GM18502 (cell line): ENCODE measurements at regions not wholly inside any gene's neighbourhood (a gene's known extent, or its start where the extent isn't known, plus 50 kb on each side); places are given as distances from the start of the nearest gene placed in this dataset.

Experiments
- ATAC-seq: cut with Tn5 transposase; IDR thresholded peaks from one replicate; pipeline ENCODE4 v1.9.1; 2021; ENCODE audit warnings: mild to moderate bottlenecking; ENCODE audit not compliant: unreplicated experiment, poor library complexity

- no peak for ATAC-seq
Observed at GRCh38 chr4:114280645-114281044, 301.2 kb upstream of the ARSJ start.

GRCh38 chr4:114281164-114281960 lies 301.9 kb upstream of the ARSJ start:
- ATAC-seq = no peak

GRCh38 chr4:114282937-114283336 lies 303.5 kb upstream of the ARSJ start:
- no peak for ATAC-seq

GRCh38 chr4:114284629-114285028 lies 305.2 kb upstream of the ARSJ start:
- no peak for ATAC-seq

- ATAC-seq = no peak
Observed at GRCh38 chr4:114286262-114286810, 306.9 kb upstream of the ARSJ start.

GRCh38 chr4:114287079-114287696 lies 307.7 kb upstream of the ARSJ start:
- no peak for ATAC-seq

GRCh38 chr4:114296126-114296525 lies 302.5 kb upstream of the UGT8 start:
- ATAC-seq = no peak

- no peak for ATAC-seq
Observed at GRCh38 chr4:114302472-114302871, 296.1 kb upstream of the UGT8 start.

- ATAC-seq = no peak
Observed at GRCh38 chr4:114304046-114304445, 294.6 kb upstream of the UGT8 start.

GRCh38 chr4:114304567-114304966 lies 294.0 kb upstream of the UGT8 start:
- no peak for ATAC-seq

- ATAC-seq = no peak
Observed at GRCh38 chr4:114306946-114307345, 291.7 kb upstream of the UGT8 start.

GRCh38 chr4:114310296-114310925 lies 288.2 kb upstream of the UGT8 start:
- ATAC-seq = no peak

GRCh38 chr4:114311787-114312186 lies 286.8 kb upstream of the UGT8 start:
- no peak for ATAC-seq

GRCh38 chr4:114312338-114312737 lies 286.3 kb upstream of the UGT8 start:
- no peak for ATAC-seq

- ATAC-seq = no peak
Observed at GRCh38 chr4:114316789-114317188, 281.8 kb upstream of the UGT8 start.

- no peak for ATAC-seq
Observed at GRCh38 chr4:114317564-114317963, 281.0 kb upstream of the UGT8 start.

- no peak for ATAC-seq
Observed at GRCh38 chr4:114318309-114318708, 280.3 kb upstream of the UGT8 start.

- ATAC-seq = no peak
Observed at GRCh38 chr4:114320126-114320525, 278.5 kb upstream of the UGT8 start.

GRCh38 chr4:114321366-114321765 lies 277.2 kb upstream of the UGT8 start:
- ATAC-seq = no peak

GRCh38 chr4:114323841-114324240 lies 274.8 kb upstream of the UGT8 start:
- no peak for ATAC-seq

GRCh38 chr4:114326358-114326757 lies 272.2 kb upstream of the UGT8 start:
- no peak for ATAC-seq
